HEK293 (cell line): ENCODE measurements at regions not wholly inside any gene's neighbourhood (a gene's known extent, or its start where the extent isn't known, plus 50 kb on each side); places are given as distances from the start of the nearest gene placed in this dataset.
"Not testable (repeated sequence)": the region's sequence is repeated elsewhere in the genome, so short reads cannot be mapped to it uniquely, and the experiment has no call there.

Experiments
- CTCF ChIA-PET: fragments of 350-600 bp; formaldehyde crosslinking; extraction: SDS; loops from one replicate; lab custom pipeline; 2021; ENCODE audit warnings: antibody characterized with exemption; lab: Yijun Ruan, JAX
- POLR2A ChIA-PET: fragments of 300-600 bp; formaldehyde crosslinking; extraction: SDS; loops from one replicate; lab custom pipeline; 2020; ENCODE audit warnings: antibody characterized with exemption, inconsistent platforms; lab: Yijun Ruan, JAX
- H3K27ac ChIP-seq: fragments of 200-500 bp; sonication (Bioruptor generic); 2 replicates; pipeline ENCODE4 v1.5.1; 2014; ENCODE audit warnings: low read depth, low read length, control low read depth, inconsistent platforms; ENCODE audit errors: extremely low read depth
- H3K36me3 ChIP-seq, 2 experiments: fragments of 200-500 bp in 1 of 2; sonication (Bioruptor generic) in 1 of 2; 1 replicate in 1 of 2; 2 replicates in 1 of 2; pipeline ENCODE4 v1.5.1; 2014 to 2017; ENCODE audit warnings: inconsistent platforms in 2 of 2, low read length in 2 of 2; ENCODE audit not compliant: control insufficient read depth in 2 of 2, insufficient read depth in 1 of 2
- H3K4me1 ChIP-seq: fragments of 200-500 bp; sonication (Bioruptor generic); 2 replicates; pipeline ENCODE4 v1.5.1; 2014; ENCODE audit warnings: mild to moderate bottlenecking, low read length, inconsistent platforms; ENCODE audit not compliant: control insufficient read depth, insufficient read depth
- H3K4me3 ChIP-seq: 2 replicates; pipeline ENCODE4 v1.5.1; 2011; ENCODE audit warnings: low read depth, mild to moderate bottlenecking, control low read depth, low read length, moderate library complexity
- H3K9me3 ChIP-seq: fragments of 200-500 bp; sonication (Bioruptor generic); 2 replicates; pipeline ENCODE4 v1.5.1; 2014; ENCODE audit warnings: low read depth, low read length, inconsistent platforms; ENCODE audit not compliant: control insufficient read depth, insufficient read depth
- FEZF1 ChIP-seq: fragments of 450-650 bp; formaldehyde crosslinking; IDR thresholded peaks from 2 replicates; pipeline ENCODE4 v1.5.1; 2016; ENCODE audit warnings: missing biosample characterization, missing genetic modification characterization
- KLF16 ChIP-seq: fragments of 450-650 bp; formaldehyde crosslinking; IDR thresholded peaks from 2 replicates; pipeline ENCODE4 v1.5.1; 2017; ENCODE audit warnings: missing biosample characterization, missing genetic modification characterization
- MZF1 ChIP-seq: fragments of 450-650 bp; formaldehyde crosslinking; IDR thresholded peaks from 2 replicates; pipeline ENCODE4 v1.5.1; 2017; ENCODE audit warnings: missing biosample characterization, missing genetic modification characterization, borderline replicate concordance
- PRDM1 ChIP-seq: fragments of 450-650 bp; formaldehyde crosslinking; IDR thresholded peaks from 2 replicates; pipeline ENCODE4; 2016; ENCODE audit warnings: missing biosample characterization, missing genetic modification characterization
- SP2 ChIP-seq: fragments of 450-650 bp; formaldehyde crosslinking; IDR thresholded peaks from 2 replicates; pipeline ENCODE4 v1.5.1; 2016; ENCODE audit warnings: missing biosample characterization, missing genetic modification characterization
- ZFP69B ChIP-seq: fragments of 450-650 bp; formaldehyde crosslinking; IDR thresholded peaks from 2 replicates; pipeline ENCODE4 v1.5.1; 2016; ENCODE audit warnings: missing biosample characterization, missing genetic modification characterization
- ZNF132 ChIP-seq: fragments of 450-650 bp; formaldehyde crosslinking; IDR thresholded peaks from 2 replicates; pipeline ENCODE4 v1.5.1; 2017; ENCODE audit warnings: missing biosample characterization, missing genetic modification characterization, borderline replicate concordance
- ZNF146 ChIP-seq: fragments of 450-650 bp; formaldehyde crosslinking; IDR thresholded peaks from 2 replicates; pipeline ENCODE4 v1.5.1; 2016; ENCODE audit warnings: missing biosample characterization, missing genetic modification characterization
- ZNF169 ChIP-seq: fragments of 450-650 bp; formaldehyde crosslinking; IDR thresholded peaks from 2 replicates; pipeline ENCODE4 v1.5.1; 2016; ENCODE audit warnings: missing biosample characterization, missing genetic modification characterization
- ZNF274 ChIP-seq, 2 experiments: fragments of 200-500 bp in 1 of 2; fragments of 450-650 bp in 1 of 2; sonication (Bioruptor generic) in 1 of 2; formaldehyde crosslinking in 1 of 2; IDR thresholded peaks; 2 replicates each; pipeline versions ENCODE4 v1.5.1 to v1.6.1; 2014 to 2016; ENCODE audit warnings: borderline replicate concordance in 1 of 2, inconsistent platforms in 1 of 2, low read length in 1 of 2, missing biosample characterization in 1 of 2, missing genetic modification characterization in 1 of 2
- ZNF302 ChIP-seq: fragments of 450-650 bp; formaldehyde crosslinking; IDR thresholded peaks from 2 replicates; pipeline ENCODE4 v1.5.1; 2016; ENCODE audit warnings: missing biosample characterization, missing genetic modification characterization, low read depth
- ZNF596 ChIP-seq: fragments of 450-650 bp; IDR thresholded peaks from 2 replicates; pipeline ENCODE4 v1.5.0; 2018; ENCODE audit warnings: missing biosample characterization, mild to moderate bottlenecking, missing genetic modification characterization, moderate library complexity
- ZNF677 ChIP-seq: fragments of 450-650 bp; IDR thresholded peaks from 2 replicates; pipeline ENCODE4 v1.5.0; 2018; ENCODE audit warnings: missing biosample characterization, mild to moderate bottlenecking, missing genetic modification characterization, moderate library complexity
- TF ChIP-seq, protein P1 (sequence below): fragments of 450-650 bp; formaldehyde crosslinking; IDR thresholded peaks from 2 replicates; pipeline ENCODE4 v1.5.1; 2016; ENCODE audit warnings: missing biosample characterization, missing genetic modification characterization
- TF ChIP-seq, protein P2 (sequence below): fragments of 450-650 bp; formaldehyde crosslinking; IDR thresholded peaks from 2 replicates; pipeline ENCODE4 v1.5.1; 2016; ENCODE audit warnings: missing biosample characterization, missing genetic modification characterization
- TF ChIP-seq, protein P3 (sequence below): fragments of 450-650 bp; formaldehyde crosslinking; IDR thresholded peaks from 2 replicates; pipeline ENCODE4 v1.5.1; 2016; ENCODE audit warnings: missing biosample characterization, missing genetic modification characterization
- TF ChIP-seq, protein P4 (sequence below): fragments of 450-650 bp; formaldehyde crosslinking; IDR thresholded peaks from 2 replicates; pipeline ENCODE4 v1.5.1; 2016; ENCODE audit warnings: missing biosample characterization, missing genetic modification characterization
- TF ChIP-seq, protein P5 (sequence below): fragments of 450-650 bp; formaldehyde crosslinking; IDR thresholded peaks from 2 replicates; pipeline ENCODE4 v1.5.1; 2016; ENCODE audit warnings: missing biosample characterization, missing genetic modification characterization
- TF ChIP-seq, protein P6 (sequence below): fragments of 450-650 bp; formaldehyde crosslinking; IDR thresholded peaks from 2 replicates; pipeline ENCODE4 v1.5.1; 2017; ENCODE audit warnings: missing biosample characterization, missing genetic modification characterization

DNA sequence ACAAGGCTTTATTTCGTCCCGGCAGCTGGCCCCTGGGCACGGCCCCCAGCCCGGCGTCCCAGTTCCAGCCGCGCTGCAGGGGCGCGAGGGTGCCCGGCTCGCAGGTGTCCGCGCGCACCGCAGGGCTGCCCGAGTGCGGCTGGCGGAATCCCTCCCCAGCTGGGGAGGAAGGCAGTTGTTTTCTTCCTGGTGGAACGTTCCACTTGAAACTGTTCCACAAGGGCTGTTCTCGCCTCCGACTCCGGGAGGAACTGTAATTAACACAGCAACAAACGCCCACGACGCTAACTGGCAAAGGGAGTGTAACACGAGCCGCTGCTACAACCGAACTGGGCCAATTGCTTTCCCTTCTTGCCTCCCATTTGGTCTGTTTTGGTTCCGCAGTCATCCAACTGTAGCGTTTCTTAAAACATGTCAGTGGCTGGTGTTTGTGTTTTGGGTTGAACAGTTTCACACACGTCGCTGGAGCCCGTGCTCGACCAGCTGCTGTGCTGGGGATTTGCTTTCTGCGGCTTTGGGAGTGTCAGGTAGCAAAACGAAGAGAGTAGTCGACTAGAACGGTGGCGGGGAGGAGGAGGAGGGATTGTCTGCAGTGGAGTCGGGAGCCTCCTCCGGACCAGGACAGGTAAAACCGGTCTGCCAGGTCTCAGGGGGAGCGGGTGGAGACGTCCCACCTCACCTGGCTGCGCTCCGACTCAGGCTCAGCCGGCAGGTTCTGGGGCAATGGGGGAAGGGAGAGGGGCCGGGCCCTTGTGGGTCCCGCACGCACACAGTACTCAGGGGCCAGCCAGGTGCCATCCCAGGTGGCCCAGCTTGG, 131.6 kb upstream of the NIPBL start (continued):
- peak; percentile 12; the same call in 1 of the 2 replicates for TF ChIP-seq FEZF1 (tag by site-specific recombination)
- TF ChIP-seq ZFP69B (tag by site-specific recombination): peak; percentile 95
- TF ChIP-seq, protein P1, sequence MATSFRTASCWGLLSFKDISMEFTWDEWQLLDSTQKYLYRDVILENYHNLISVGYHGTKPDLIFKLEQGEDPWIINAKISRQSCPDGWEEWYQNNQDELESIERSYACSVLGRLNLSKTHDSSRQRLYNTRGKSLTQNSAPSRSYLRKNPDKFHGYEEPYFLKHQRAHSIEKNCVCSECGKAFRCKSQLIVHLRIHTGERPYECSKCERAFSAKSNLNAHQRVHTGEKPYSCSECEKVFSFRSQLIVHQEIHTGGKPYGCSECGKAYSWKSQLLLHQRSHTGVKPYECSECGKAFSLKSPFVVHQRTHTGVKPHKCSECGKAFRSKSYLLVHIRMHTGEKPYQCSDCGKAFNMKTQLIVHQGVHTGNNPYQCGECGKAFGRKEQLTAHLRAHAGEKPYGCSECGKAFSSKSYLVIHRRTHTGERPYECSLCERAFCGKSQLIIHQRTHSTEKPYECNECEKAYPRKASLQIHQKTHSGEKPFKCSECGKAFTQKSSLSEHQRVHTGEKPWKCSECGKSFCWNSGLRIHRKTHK: no peak
- TF ChIP-seq SP2 (tag by site-specific recombination): peak; percentile 38; the same call in 1 of the 2 replicates
- TF ChIP-seq MZF1 (tag by site-specific recombination): peak; percentile 96
- TF ChIP-seq ZNF302 (tag by site-specific recombination): peak; percentile 87; the same call in 1 of the 2 replicates
- TF ChIP-seq ZNF274 (IDR thresholded peaks at IDR 0.05; ENCODE audit: low read length): no peak
- no peak for TF ChIP-seq ZNF274 (tag by site-specific recombination; IDR thresholded peaks at IDR 0.05; ENCODE audit: borderline replicate concordance)
- peak; percentile 54 for TF ChIP-seq ZNF596 (tag by site-specific recombination)

DNA sequence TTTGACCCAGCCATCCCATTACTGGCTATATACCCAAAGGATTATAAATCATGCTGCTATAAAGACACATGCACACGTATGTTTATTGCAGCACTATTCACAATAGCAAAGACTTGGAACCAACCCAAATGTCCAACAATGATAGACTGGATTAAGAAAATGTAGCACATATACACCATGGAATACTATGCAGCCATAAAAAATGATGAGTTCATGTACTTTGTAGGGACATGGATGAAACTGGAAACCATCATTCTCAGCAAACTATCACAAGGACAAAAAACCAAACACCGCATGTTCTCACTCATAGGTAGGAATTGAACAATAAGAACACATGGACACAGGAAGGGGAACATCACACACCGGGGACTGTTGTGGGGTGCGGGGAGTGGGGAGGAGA, 128.8 kb upstream of the NIPBL start:
- H3K36me3 ChIP-seq, H3K27ac ChIP-seq, H3K4me1 ChIP-seq, POLR2A ChIA-PET, H3K9me3 ChIP-seq, H3K4me3 ChIP-seq: not testable (repeated sequence)
- CTCF ChIA-PET: interaction anchor here (1.2 kb wide), 1 partner anchor 8 kb away, joined by 5 read pairs; no protein-coding TSS in a partner anchor
- peak; percentile 98 for TF ChIP-seq ZNF146 (tag by site-specific recombination)
- TF ChIP-seq, protein P2, sequence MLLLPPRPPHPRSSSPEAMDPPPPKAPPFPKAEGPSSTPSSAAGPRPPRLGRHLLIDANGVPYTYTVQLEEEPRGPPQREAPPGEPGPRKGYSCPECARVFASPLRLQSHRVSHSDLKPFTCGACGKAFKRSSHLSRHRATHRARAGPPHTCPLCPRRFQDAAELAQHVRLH (tag by site-specific recombination): peak; percentile 56; the same call in 1 of the 2 replicates
- TF ChIP-seq, protein P3, sequence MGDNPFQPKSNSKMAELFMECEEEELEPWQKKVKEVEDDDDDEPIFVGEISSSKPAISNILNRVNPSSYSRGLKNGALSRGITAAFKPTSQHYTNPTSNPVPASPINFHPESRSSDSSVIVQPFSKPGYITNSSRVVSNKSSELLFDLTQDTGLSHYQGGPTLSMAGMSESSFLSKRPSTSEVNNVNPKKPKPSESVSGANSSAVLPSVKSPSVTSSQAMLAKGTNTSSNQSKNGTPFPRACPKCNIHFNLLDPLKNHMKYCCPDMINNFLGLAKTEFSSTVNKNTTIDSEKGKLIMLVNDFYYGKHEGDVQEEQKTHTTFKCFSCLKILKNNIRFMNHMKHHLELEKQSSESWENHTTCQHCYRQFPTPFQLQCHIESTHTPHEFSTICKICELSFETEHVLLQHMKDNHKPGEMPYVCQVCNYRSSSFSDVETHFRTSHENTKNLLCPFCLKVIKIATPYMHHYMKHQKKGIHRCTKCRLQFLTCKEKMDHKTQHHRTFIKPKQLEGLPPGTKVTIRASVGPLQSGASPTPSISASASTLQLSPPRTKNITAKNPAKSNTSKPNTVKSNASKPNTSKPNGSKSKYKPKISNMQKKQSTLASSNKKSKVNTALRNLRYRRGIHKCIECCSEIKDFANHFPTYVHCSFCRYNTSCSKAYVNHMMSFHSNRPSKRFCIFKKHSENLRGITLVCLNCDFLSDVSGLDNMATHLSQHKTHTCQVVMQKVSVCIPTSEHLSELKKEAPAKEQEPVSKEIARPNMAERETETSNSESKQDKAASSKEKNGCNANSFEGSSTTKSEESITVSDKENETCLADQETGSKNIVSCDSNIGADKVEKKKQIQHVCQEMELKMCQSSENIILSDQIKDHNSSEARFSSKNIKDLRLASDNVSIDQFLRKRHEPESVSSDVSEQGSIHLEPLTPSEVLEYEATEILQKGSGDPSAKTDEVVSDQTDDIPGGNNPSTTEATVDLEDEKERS: peak; percentile 78; the same call in 1 of the 2 replicates

DNA sequence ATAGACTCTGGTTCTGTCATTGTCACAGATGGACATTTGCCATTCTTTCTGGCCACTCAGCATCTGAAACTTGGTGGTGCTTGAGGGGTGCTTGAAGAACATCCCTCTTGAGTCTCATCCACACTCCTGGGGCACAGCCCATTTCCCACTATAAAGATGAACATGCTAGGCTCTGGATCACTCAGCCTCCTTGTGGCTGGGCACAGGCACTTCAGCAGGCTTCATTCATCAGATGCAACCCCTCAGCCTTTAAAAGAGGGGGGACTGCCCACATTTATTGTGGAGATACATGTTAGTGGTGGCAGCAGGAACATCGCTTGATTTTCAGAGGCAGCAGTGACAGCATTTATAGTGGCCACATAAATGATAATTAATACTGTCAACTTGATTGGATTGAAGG, 124.7 kb upstream of the NIPBL start:
- Histone ChIP-seq H3K9me3 (no peaks in the 10 kb centered on the region), H3K4me3 (no peak overlapping the region), H3K36me3 (no peaks in the 10 kb centered on the region), H3K27ac (no peak overlapping the region), H3K4me1 (no peaks in the 10 kb centered on the region)
- TF ChIP-seq ZNF132 (tag by site-specific recombination) (no peak), ZNF677 (tag by site-specific recombination) (no peak), KLF16 (no peak), PRDM1 (tag by site-specific recombination) (no peak), ZNF302 (tag by site-specific recombination) (no peak), ZNF169 (tag by site-specific recombination) (no peak), ZFP69B (tag by site-specific recombination) (no peak)
- TF ChIP-seq, protein P4, sequence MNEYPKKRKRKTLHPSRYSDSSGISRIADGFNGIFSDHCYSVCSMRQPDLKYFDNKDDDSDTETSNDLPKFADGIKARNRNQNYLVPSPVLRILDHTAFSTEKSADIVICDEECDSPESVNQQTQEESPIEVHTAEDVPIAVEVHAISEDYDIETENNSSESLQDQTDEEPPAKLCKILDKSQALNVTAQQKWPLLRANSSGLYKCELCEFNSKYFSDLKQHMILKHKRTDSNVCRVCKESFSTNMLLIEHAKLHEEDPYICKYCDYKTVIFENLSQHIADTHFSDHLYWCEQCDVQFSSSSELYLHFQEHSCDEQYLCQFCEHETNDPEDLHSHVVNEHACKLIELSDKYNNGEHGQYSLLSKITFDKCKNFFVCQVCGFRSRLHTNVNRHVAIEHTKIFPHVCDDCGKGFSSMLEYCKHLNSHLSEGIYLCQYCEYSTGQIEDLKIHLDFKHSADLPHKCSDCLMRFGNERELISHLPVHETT (tag by site-specific recombination): no peak
- TF ChIP-seq, protein P5, sequence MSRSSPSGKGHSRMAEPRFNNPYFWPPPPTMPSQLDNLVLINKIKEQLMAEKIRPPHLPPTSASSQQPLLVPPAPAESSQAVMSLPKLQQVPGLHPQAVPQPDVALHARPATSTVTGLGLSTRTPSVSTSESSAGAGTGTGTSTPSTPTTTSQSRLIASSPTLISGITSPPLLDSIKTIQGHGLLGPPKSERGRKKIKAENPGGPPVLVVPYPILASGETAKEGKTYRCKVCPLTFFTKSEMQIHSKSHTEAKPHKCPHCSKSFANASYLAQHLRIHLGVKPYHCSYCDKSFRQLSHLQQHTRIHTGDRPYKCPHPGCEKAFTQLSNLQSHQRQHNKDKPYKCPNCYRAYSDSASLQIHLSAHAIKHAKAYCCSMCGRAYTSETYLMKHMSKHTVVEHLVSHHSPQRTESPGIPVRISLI (tag by site-specific recombination): no peak
- TF ChIP-seq, protein P6, sequence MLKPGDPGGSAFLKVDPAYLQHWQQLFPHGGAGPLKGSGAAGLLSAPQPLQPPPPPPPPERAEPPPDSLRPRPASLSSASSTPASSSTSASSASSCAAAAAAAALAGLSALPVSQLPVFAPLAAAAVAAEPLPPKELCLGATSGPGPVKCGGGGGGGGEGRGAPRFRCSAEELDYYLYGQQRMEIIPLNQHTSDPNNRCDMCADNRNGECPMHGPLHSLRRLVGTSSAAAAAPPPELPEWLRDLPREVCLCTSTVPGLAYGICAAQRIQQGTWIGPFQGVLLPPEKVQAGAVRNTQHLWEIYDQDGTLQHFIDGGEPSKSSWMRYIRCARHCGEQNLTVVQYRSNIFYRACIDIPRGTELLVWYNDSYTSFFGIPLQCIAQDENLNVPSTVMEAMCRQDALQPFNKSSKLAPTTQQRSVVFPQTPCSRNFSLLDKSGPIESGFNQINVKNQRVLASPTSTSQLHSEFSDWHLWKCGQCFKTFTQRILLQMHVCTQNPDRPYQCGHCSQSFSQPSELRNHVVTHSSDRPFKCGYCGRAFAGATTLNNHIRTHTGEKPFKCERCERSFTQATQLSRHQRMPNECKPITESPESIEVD (tag by site-specific recombination): no peak
- CTCF ChIA-PET: interaction anchor here (3.3 kb wide), 1 partner anchor 12 kb away, joined by 21 read pairs; no protein-coding TSS in a partner anchor
- POLR2A ChIA-PET: no interaction called here
